COLO668 (cell line): ENCODE measurements at regions not wholly inside any gene's neighbourhood (a gene's known extent, or its start where the extent isn't known, plus 50 kb on each side); places are given as distances from the start of the nearest gene placed in this dataset.
"Not testable (repeated sequence)": the region's sequence is repeated elsewhere in the genome, so short reads cannot be mapped to it uniquely, and the experiment has no call there.

Experiments
- DNase-seq: peaks from one replicate; lab custom pipeline; 2025; ENCODE audit not compliant: unreplicated experiment; lab: John Stamatoyannopoulos, UW

DNA sequence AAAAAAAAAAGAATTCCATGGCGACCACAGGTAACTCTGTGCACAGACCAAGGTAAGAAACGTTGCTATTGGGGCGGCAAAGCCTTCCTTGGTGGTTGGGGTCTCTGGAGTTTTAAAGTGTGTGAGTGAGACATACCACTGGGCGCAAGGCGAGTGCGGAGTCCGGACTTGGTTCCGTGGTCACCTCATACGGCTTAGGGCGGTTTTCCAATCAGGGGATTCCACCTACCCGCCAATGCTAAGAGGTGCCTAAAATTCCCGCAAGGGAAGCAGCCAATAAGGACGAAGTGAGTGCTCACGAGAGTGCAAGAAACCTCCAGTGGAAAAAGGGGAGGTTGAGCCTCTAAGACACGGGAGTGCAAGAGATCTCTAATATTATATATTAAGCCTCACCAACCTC, 68.6 kb upstream of the PRSS16 start:
- no peak for DNase-seq

DNA sequence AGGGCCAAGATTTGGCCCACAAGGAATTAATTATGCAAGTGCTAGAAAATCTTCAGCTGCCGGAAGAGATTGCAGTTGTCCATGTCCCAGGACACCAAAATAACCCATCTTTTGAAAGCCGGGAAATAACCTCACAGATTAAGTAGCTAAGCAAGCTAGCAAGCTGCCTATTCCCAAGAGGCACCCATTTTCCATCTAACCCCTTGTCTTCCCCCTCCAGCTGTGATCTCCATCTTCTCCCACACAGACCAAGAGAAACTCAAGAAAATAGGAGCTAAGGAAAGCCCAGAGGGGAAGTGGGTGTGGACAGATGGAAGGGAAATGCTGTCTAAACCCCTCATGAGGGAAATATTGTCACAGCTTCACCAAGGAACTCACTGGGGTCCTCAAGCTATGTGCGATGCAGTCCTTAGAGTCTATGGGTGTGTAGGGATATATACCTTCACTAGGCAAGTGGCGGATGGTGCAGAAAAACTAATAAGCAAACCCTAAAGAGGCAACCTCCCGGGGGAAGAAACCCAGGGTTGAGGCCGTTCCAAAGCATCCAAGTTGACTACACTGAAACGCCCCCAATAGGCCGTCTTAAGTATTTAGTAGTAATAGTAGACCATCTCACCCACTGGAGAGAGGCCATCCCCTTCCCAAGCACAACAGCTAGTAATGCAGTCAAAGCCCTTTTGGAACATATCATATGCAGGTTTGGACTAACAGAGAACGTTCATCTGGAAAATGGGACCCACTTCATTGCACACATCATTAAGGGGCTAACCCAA, 64.3 kb upstream of the PRSS16 start:
- DNase-seq: no peak

DNA sequence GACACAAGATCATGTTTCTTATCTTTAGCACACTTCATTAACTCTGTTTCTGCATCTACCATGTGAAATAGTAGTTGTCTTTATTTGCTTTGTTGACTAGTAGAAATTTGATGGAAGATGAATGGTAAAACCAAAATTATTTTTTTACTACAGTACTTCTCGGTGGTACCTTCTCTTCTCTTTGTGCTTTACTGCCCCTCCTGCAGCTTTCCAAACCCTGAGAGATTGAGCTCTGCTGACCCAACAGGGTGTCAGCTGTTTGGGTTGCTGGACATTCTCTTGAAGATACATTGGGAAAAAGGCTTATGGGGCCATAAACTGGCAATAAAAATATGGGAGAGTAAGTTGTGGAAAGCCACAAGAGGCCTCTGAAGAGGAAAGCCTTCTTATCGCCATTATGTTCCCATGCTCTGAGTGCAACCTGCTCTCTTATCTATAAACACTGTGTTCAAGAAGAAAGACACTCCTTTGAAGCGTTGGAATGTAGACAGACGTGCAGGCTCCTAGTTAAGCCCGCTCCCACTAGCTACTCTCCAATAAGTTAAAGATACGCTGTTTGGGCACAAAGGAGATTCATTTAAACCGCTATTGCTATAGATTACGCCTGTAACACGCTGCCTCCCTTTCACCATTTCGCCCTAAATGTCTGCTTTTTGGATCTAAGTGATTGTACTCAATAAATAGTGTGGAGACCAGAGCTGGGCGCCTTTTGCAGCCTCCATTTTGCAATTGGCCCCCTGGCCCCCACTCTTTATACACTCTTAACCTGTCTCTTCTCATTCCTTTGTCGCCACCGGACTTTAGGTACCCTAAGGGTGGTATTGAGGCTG, 60.1 kb upstream of the PRSS16 start:
- no peak for DNase-seq

DNA sequence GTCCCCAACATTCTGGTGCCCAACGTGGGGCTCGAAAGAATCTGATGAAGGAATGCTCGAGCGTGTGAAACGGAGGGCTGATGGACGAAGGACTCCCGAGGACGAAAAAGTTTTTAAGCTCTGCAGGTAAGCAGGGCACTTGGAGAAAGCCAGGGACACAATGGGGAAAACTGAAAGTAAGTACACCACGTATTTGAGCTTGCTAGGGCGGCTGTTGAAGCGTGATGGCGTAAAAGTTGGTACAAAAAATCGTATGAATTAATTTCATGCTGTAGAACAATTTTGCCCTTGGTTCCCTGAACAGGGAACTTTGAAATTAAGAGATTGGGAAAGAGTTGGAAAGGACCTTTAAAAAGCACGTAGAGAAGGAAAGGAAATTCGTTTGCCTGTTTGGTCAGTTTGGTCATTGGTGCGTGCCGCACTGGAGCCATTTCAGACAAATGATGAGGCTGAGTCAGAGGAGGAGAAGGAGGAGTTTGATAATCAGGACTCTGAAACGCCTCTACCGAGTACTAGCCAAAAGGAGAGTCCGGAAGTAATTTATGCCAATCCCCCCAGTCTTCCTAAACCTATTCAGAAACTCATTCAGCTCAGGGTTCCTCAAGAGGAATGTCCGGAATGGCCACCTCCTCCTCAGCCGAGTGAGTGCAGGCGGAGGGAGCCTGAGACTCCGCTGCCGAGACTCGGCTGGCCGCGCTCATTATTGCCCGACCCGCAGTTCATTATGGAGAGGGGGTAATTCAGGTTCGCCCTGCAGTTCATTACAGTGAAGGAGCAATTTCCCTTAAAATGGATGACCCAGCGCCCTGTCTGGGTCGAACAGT, 59.2 kb upstream of the PRSS16 start:
- peak; percentile 36 for DNase-seq

DNA sequence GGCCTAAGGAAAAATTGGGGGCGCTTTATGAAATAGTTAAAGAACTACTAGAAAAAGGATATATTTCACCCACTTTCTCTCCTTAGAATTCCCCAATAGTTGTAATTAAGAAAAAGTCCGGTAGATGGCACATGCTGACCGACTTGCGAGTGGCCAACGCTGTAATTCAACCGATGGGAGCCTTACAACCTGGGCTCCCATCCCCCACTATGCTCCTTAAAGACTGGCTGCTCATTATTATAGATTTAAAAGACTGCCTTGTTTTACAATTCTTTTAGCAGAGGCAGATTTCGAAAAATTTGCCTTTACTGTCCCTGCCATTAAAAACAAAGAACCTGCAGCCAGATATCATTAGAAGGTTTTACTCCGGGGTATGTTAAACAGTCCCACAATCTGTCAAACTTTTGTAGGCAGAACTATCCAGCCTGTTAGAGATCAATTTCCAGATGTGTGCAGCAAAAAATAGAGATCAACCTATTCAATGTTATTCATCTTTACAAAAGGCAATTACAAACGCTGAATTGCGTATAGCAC, 58.5 kb upstream of the PRSS16 start:
- peak; percentile 29 for DNase-seq

DNA sequence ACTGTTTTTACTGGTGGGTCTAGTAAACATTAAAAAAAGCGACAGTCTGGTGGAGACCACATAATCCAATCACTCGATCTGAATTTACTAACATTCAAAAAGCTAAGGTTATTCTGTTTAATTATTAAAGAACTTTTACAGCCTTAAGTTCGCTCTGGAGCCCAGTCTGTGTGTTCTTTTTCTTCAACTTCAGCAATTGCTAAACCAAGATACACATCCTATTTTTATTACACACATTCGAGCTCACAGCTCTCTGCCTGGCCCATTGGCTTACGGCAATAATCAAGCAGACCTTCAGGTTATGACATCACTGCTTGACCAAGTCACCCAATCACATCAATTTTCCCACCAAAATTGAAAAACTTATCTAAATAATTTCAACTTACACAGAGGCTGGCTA, 57.4 kb upstream of the PRSS16 start:
- no peak for DNase-seq

DNA sequence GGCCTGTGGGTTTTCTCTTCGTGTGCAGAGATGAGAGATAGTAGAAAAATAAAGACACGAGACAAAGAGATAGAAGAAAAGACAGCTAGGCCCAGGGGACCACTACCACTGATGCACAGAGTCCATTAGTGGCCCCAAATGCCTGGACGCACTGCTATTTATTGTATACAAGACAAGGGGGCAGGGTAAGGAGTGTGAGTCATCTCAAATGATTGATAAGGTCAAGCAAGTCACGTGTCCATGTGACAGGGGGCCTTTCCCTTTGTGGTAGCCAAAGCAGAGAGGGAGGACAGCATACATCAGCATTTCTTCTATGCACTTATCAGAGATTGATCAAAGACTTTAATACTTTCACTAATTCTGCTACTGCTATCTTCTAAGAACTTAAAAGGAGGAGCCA, 53.0 kb upstream of the PRSS16 start:
- DNase-seq: not testable (repeated sequence)

DNA sequence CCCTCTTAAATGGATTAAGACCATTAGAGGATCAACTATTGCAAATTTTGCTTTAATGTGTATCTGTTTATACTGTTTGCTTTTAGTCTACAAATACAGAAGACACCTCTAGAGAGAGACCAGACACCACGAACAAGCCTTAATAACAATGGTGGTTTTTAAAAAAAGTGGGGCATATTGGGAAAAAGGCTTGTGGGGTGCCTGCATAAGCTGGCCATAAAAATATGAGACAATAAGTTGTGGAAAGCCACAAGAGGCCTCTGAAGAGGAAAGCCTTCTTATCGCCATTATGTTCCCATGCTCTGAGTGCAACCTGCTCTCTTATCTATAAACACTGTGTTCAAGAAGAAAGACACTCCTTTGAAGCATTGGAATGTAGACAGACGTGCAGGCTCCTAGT, 52.0 kb upstream of the PRSS16 start:
- DNase-seq: not testable (repeated sequence)
